ENCODE measurements at regions not wholly inside any gene's neighbourhood (a gene's known extent, or its start where the extent isn't known, plus 50 kb on each side); places are given as distances from the start of the nearest gene placed in this dataset.

GRCh38 chr4:83862471-83862870, 326.6 kb downstream of the GPAT3 start:
- H3K4me2 ChIP-seq, result no peak overlapping the region

GRCh38 chr4:83860200-83860599, 324.3 kb downstream of the GPAT3 start:
- no peaks in the 10 kb centered on the region for H3K27me3 ChIP-seq
- H3K9me3 ChIP-seq (replicated peaks in 1 of 11), result no peaks in the 10 kb centered on the region
- TF ChIP-seq Cebpa-rat (IDR thresholded peaks at IDR 0.05), result no peak
- no peaks in the 10 kb centered on the region for H3K36me3 ChIP-seq
- H4K20me1 ChIP-seq, result no peaks in the 10 kb centered on the region
- H3K4me1 ChIP-seq, result no peaks in the 10 kb centered on the region
- no peak overlapping the region for H3K9ac ChIP-seq
- no peak overlapping the region for H3K4me3 ChIP-seq
- no peak overlapping the region for H3K27ac ChIP-seq
- no peak overlapping the region for H3K4me2 ChIP-seq

More at GRCh38 chr4:83862471-83862870, 326.6 kb downstream of the GPAT3 start:
- no peak overlapping the region for H3K4me3 ChIP-seq
- H3K9me3 ChIP-seq (replicated peaks in 1 of 11), result no peaks in the 10 kb centered on the region
- no peaks in the 10 kb centered on the region for H3K36me3 ChIP-seq
- TF ChIP-seq Cebpa-rat (IDR thresholded peaks at IDR 0.05), result no peak
- H4K20me1 ChIP-seq, result no peaks in the 10 kb centered on the region
- H3K9ac ChIP-seq, result no peak overlapping the region
- H3K27me3 ChIP-seq, result no peaks in the 10 kb centered on the region
- no peak overlapping the region for H3K27ac ChIP-seq
- no peaks in the 10 kb centered on the region for H3K4me1 ChIP-seq

DNA sequence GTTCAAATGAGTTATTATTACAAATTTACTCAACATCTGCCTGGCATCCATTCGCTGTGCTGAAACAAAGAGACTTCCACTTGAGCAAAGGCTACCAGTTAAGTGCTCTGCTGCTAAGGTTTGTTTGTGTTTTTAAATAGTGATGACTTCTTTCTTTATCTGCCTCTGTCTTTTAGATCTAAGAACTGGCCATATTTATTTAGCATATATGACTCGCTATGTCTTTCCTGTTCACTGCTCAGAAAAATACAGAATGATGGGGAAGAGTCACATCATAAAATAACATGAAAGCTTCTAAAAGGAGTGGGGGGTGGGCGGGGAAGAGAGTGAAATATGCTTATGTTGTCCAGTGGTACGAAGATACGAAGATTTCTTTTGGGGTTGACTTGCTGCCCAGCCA, 322.2 kb downstream of the GPAT3 start:
- H3K27me3 ChIP-seq, result no peaks in the 10 kb centered on the region
- H3K4me1 ChIP-seq, result no peaks in the 10 kb centered on the region
- TF ChIP-seq Cebpa-rat (IDR thresholded peaks at IDR 0.05), result no peak
- no peak overlapping the region for H3K27ac ChIP-seq
- H3K4me2 ChIP-seq, result no peak overlapping the region
- H3K4me3 ChIP-seq, result no peak overlapping the region
- no peaks in the 10 kb centered on the region for H3K9me3 ChIP-seq (replicated peaks in 1 of 11)
- no peaks in the 10 kb centered on the region for H4K20me1 ChIP-seq
- no peaks in the 10 kb centered on the region for H3K36me3 ChIP-seq
- no peak overlapping the region for H3K9ac ChIP-seq

DNA sequence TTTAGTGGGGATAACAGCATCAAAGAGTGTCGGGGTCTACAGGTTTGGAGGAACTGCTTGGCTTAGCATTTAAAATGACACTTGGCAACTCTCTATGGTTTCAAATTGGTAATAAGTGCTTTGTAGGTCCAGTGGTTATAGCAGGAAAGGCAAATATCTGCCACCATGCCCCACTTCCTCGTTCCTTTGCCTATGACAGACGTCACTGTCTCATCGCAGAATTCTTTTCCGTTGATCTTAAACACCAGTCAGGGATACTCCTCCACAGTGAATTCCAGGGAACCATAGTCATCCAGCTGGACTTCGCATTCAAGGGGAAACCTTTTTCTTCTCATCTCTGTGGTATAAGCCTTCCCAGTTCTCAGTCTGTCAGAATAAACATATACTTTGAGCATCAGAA, 319.1 kb downstream of the GPAT3 start:
- H4K20me1 ChIP-seq, result no peaks in the 10 kb centered on the region
- no peak for TF ChIP-seq Cebpa-rat (IDR thresholded peaks at IDR 0.05)
- H3K9ac ChIP-seq, result no peak overlapping the region
- H3K27ac ChIP-seq, result no peak overlapping the region
- H3K36me3 ChIP-seq, result no peaks in the 10 kb centered on the region
- no peak overlapping the region for H3K4me3 ChIP-seq
- no peak overlapping the region for H3K4me2 ChIP-seq
- no peaks in the 10 kb centered on the region for H3K9me3 ChIP-seq (replicated peaks in 1 of 11)
- no peaks in the 10 kb centered on the region for H3K4me1 ChIP-seq
- H3K27me3 ChIP-seq, result no peaks in the 10 kb centered on the region

GRCh38 chr4:83852085-83852451, 316.2 kb downstream of the GPAT3 start:
- Histone ChIP-seq H4K20me1 (no peaks in the 10 kb centered on the region), H3K36me3 (no peaks in the 10 kb centered on the region), H3K4me2 (no peak overlapping the region), H3K4me1 (no peaks in the 10 kb centered on the region), H3K27ac (no peak overlapping the region), H3K4me3 (no peak overlapping the region), H3K27me3 (no peaks in the 10 kb centered on the region), H3K9me3 (replicated peaks in 1 of 11) (no peaks in the 10 kb centered on the region), H3K9ac (no peak overlapping the region)
- TF ChIP-seq Cebpa-rat (IDR thresholded peaks at IDR 0.05), result no peak

GRCh38 chr4:83851261-83852084, 315.6 kb downstream of the GPAT3 start:
- H3K27ac ChIP-seq, result no peak overlapping the region
- TF ChIP-seq Cebpa-rat (IDR thresholded peaks at IDR 0.05), result no peak
- H3K9me3 ChIP-seq (replicated peaks in 1 of 11), result no peaks in the 10 kb centered on the region
- no peak overlapping the region for H3K4me3 ChIP-seq
- H3K4me1 ChIP-seq, result no peaks in the 10 kb centered on the region
- H3K9ac ChIP-seq, result no peak overlapping the region
- H3K36me3 ChIP-seq, result no peaks in the 10 kb centered on the region
- H3K4me2 ChIP-seq, result no peak overlapping the region
- H3K27me3 ChIP-seq, result no peaks in the 10 kb centered on the region
- no peaks in the 10 kb centered on the region for H4K20me1 ChIP-seq

DNA sequence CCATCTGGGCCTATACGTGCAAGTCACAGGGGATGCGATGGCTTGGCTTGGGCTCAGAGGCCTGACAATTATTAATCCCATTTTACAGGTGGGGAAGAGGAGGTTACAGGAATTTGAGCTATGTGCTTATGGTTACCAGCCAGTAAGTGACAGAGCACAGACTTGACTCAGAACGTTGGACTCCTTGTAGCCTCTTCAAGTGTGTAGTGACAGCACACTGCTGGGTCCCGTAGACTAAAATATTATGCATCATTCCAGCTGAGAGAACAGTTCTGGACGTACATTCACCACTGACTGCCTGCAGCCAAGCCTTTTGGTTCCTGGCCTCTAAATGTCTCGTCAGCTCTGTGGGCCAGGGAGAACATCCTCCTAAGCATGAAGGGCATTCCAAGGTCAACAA, 314.5 kb downstream of the GPAT3 start:
- no peak for TF ChIP-seq Cebpa-rat (IDR thresholded peaks at IDR 0.05)
- H3K9me3 ChIP-seq (replicated peaks in 1 of 11), result no peaks in the 10 kb centered on the region
- no peak overlapping the region for H3K4me3 ChIP-seq
- H4K20me1 ChIP-seq, result no peaks in the 10 kb centered on the region
- H3K27me3 ChIP-seq, result no peaks in the 10 kb centered on the region
- no peaks in the 10 kb centered on the region for H3K4me1 ChIP-seq
- H3K9ac ChIP-seq, result no peak overlapping the region
- no peaks in the 10 kb centered on the region for H3K36me3 ChIP-seq
- H3K4me2 ChIP-seq, result no peak overlapping the region
- no peak overlapping the region for H3K27ac ChIP-seq

- no peaks in the 10 kb centered on the region for H3K9me3 ChIP-seq (replicated peaks in 1 of 11)
- H3K4me3 ChIP-seq, result no peak overlapping the region
- H3K27me3 ChIP-seq, result no peaks in the 10 kb centered on the region
- H3K9ac ChIP-seq, result no peak overlapping the region
- no peak overlapping the region for H3K4me2 ChIP-seq
- TF ChIP-seq Cebpa-rat (IDR thresholded peaks at IDR 0.05), result no peak
- H3K27ac ChIP-seq, result no peak overlapping the region
- H3K4me1 ChIP-seq, result no peaks in the 10 kb centered on the region
- no peaks in the 10 kb centered on the region for H4K20me1 ChIP-seq
- no peaks in the 10 kb centered on the region for H3K36me3 ChIP-seq
These were observed 310.4 kb downstream of the GPAT3 start for GRCh38 chr4:83846193-83846830.

DNA sequence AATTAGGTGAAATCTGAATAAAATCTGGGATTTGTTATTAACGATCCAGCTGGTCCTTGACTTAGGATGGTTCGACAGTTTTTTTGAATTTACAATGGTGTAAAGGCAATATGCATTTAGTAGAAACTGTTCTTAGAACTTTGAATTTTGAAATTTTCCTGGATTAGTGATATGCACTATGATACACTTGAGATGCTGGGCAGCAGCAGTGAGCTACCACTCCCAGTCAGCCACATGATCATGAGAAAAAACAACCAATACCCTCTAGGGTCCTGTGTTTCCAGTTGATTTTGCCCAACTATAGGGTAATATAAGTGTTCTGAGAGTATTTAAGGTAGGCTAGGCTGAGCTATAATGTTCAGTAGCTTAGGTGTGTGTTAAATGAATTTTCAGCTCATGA, 303.7 kb downstream of the GPAT3 start:
- H3K4me1 ChIP-seq, result no peaks in the 10 kb centered on the region
- no peak overlapping the region for H3K4me2 ChIP-seq
- H3K36me3 ChIP-seq, result no peaks in the 10 kb centered on the region
- no peaks in the 10 kb centered on the region for H3K27me3 ChIP-seq
- TF ChIP-seq Cebpa-rat (IDR thresholded peaks at IDR 0.05), result no peak
- H3K27ac ChIP-seq, result no peak overlapping the region
- no peaks in the 10 kb centered on the region for H4K20me1 ChIP-seq
- no peak overlapping the region for H3K9ac ChIP-seq
- no peak overlapping the region for H3K4me3 ChIP-seq
- no peaks in the 10 kb centered on the region for H3K9me3 ChIP-seq (replicated peaks in 1 of 11)

Measured in BLaER1 treated with 17β-estradiol and CSF1 and Interleukin-3, amounts not matched to agents 10 nM and 100 nM (cell line).